GM21381 (cell line): ENCODE measurements at regions not wholly inside any gene's neighbourhood (a gene's known extent, or its start where the extent isn't known, plus 50 kb on each side); places are given as distances from the start of the nearest gene placed in this dataset.

Experiments
- ATAC-seq: cut with Tn5 transposase; IDR thresholded peaks from one replicate; pipeline ENCODE4 v1.9.1; 2021; ENCODE audit warnings: mild to moderate bottlenecking, moderate library complexity; ENCODE audit not compliant: unreplicated experiment

- no peak for ATAC-seq
Measured at GRCh38 chr13:78997902-78998629, 339.1 kb upstream of the OBI1 start.

- no peak for ATAC-seq
Measured at GRCh38 chr13:78993792-78994191, 334.8 kb upstream of the OBI1 start.

GRCh38 chr13:78981913-78982312 lies 323.0 kb upstream of the OBI1 start:
- no peak for ATAC-seq

- no peak for ATAC-seq
Measured at GRCh38 chr13:78979349-78979748, 320.4 kb upstream of the OBI1 start.

GRCh38 chr13:78978381-78978998 lies 319.5 kb upstream of the OBI1 start:
- peak; percentile 93 for ATAC-seq

GRCh38 chr13:78977311-78977710 lies 318.4 kb upstream of the OBI1 start:
- ATAC-seq = no peak

GRCh38 chr13:78976696-78977095 lies 317.7 kb upstream of the OBI1 start:
- ATAC-seq = no peak

GRCh38 chr13:78972561-78972960 lies 313.6 kb upstream of the OBI1 start:
- no peak for ATAC-seq

- ATAC-seq = no peak
Measured at GRCh38 chr13:78971355-78972025, 312.5 kb upstream of the OBI1 start.

GRCh38 chr13:78960881-78961280 lies 301.9 kb upstream of the OBI1 start:
- no peak for ATAC-seq

GRCh38 chr13:78958006-78958405 lies 299.1 kb upstream of the OBI1 start:
- no peak for ATAC-seq

GRCh38 chr13:78940455-78941130 lies 281.6 kb upstream of the OBI1 start:
- ATAC-seq = no peak

- ATAC-seq = no peak
Measured at GRCh38 chr13:78934336-78934735, 275.4 kb upstream of the OBI1 start.

GRCh38 chr13:78915015-78915414 lies 256.1 kb upstream of the OBI1 start:
- ATAC-seq = no peak

GRCh38 chr13:78913656-78914055 lies 254.7 kb upstream of the OBI1 start:
- ATAC-seq = no peak

GRCh38 chr13:78910147-78910546 lies 251.2 kb upstream of the OBI1 start:
- ATAC-seq = no peak

- ATAC-seq = no peak
Measured at GRCh38 chr13:78909276-78909675, 250.3 kb upstream of the OBI1 start.

GRCh38 chr13:78907006-78907405 lies 248.1 kb upstream of the OBI1 start:
- no peak for ATAC-seq

GRCh38 chr13:78897200-78897599 lies 238.2 kb upstream of the OBI1 start:
- no peak for ATAC-seq

- ATAC-seq = no peak
Measured at GRCh38 chr13:78884571-78884970, 225.6 kb upstream of the OBI1 start.

- ATAC-seq = no peak
Measured at GRCh38 chr13:78881751-78882150, 222.8 kb upstream of the OBI1 start.

GRCh38 chr13:78881054-78881453 lies 222.1 kb upstream of the OBI1 start:
- ATAC-seq = no peak
